Fibroblast of skin of scalp (primary cell): ENCODE measurements at regions not wholly inside any gene's neighbourhood (a gene's known extent, or its start where the extent isn't known, plus 50 kb on each side); places are given as distances from the start of the nearest gene placed in this dataset.
A peak's percentile ranks its signal among the peaks of the same experiment; 100 is the strongest.
"Not testable (repeated sequence)": the region's sequence is repeated elsewhere in the genome, so short reads cannot be mapped to it uniquely, and the experiment has no call there.

Experiments used
- DNase-seq: peaks from one replicate; pipeline ENCODE4 v3.0.0-alpha.2; 2013

DNA sequence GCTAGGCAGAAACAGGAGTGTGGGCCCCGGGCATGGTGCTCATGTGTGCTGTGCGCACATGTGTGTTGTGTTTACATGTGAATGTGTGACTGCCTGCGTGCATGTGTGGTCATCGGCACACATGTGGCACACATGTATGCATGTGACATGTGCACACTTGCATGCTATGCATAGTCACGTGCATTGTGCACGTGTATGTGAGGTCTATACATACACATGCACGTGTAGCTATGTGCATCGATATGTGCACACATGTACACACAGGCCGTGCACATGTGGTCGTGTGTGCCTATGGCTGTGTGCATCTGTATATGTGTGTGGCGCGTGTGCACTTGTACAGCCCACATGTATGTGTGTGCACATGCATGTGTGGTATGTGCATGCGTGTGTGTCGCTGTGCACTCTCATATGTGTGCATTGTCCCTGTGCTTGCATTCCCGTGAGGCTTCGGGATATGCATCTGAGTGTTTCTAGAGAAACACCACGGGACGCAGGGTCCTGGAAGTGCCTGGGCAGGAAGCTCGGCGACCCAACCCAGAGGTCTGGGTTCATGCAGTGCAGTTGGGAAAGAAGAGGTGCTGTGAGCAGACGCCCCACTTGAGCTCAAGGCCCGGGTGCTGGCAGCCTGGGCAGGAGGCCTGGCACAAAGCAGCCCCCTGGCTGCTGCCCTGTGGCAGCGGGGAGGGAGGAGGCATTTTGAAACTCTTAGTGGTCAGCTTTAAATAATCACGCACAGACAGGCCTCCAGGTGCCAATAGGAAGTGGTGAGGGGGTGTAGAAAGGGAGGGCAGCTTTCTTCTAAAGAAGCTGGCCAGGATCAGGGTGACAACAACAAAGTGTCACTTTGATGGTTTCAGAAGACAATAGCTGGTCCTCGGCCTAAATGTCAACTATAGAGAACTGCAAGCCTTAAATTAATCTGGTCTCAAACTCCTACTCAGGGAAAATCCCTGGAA, 410.0 kb upstream of the MGMT start:
- DNase-seq, result no peak

DNA sequence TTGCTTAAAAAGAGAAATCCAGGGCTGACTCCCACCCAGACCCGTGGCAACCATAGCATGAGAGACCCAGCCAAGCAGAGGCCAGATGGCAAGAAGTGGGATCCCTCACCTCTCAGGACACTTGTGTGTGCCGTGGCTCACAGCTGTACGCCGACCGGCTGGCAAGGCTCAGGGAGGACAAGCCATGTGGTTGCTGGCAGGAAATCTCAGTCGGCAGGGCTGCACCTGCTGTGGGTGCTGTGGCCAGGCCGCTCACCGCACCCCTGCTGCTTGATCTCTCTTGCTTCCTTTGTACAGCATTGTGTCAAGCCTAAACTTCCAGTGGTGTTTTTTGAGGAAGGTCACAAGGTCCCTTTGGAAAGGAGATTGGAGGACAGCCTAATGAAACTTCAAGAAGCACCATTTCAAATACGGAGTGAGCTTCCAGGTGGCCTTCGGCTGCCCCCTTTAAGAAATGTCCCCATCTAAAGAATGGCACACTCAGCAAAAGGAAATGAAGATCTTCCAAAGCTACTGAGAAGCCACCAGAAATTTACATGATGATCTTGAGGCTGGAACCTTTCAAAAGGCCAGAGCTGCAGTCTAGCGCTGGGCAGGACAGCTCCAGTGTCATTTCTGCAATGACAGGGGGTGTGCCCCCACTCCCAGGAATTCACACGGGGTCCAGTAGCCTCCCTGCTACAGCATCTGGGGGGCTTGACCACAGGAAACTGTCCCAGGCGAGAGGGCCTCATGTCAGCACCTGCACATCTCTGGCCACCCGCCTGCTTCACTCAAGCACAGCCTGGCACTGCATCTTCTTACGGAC, 409.0 kb upstream of the MGMT start:
- DNase-seq, result no peak

DNA sequence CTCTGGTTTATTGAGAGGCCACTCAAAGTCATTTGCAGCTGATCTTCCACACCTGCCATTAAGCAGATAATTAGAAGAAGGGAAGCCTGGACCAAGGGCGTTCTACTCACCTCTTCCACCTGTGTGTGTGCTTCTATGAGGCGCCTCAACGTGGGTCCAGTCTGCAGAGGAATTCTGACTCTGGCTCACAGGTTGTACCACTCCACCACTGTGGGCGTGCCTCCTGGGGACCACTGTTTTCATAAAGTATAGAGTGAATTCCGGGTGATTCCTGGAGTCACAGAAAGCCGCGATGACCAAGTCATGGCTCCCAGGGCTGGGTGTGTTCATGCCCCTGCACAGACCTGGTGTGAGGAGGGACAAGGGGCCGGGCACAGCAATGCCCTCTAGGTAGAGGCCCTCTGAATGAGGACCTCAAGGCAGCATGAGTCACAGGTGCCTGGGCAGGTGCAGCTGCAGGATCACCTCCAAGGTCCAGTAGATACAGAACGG, 408.3 kb upstream of the MGMT start:
- no peak for DNase-seq

DNA sequence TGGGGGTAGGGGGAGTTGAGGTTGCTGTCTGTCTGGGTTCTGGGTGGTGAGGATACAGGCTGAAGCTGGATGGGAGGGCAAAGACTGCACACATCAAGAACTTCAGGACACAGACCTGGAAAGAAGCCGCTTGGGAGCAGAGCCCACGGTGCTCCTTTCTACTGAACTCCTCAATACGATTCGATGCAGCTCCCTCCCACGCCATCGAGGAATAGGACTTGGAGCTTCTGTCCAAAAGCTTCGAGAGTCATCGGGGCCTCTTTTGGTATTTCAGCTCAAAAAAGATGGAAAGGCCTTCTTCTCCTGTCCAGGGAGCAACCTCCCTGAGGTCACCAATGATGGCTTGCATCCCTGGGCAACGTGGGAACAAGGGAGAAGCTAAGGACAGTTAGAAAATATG, 407.1 kb upstream of the MGMT start:
- no peak for DNase-seq

DNA sequence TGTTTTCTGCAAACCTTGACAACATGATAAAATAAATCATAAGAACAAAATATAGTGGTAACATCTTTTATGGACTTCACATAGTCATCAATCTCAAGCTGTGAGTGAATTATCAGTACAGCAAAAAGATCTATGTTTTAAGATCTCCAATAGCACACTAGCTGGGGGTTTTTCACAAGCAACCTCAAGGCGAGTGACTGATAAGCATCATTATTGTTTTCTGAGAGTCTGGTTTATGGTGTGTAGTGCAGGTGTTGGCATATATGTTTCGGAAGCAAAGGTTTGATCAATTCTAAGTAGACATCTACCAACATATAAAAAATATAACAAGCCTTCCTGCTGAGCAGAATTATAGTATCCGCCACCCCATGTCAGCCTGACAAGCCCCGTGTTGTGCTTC, 403.8 kb upstream of the MGMT start:
- DNase-seq, result no peak

DNA sequence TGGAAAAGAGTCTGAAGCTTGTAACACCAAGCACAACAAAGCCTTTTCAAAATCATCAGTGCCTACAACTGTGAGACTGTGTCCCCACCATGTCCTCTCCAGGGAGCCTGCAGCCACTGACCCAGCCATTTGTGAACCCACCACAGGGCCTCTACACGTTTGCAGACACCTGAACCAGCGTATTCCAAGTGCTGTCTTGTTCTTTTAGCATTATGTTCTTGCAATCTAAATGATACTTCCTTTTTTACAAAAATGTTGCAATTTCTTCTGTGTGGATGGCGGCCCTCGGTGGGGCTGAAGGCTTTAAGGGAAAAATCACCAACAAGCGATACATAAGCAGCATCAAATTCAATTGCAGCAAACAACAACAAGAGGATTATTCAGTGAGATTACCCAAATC, 403.2 kb upstream of the MGMT start:
- no peak for DNase-seq

DNA sequence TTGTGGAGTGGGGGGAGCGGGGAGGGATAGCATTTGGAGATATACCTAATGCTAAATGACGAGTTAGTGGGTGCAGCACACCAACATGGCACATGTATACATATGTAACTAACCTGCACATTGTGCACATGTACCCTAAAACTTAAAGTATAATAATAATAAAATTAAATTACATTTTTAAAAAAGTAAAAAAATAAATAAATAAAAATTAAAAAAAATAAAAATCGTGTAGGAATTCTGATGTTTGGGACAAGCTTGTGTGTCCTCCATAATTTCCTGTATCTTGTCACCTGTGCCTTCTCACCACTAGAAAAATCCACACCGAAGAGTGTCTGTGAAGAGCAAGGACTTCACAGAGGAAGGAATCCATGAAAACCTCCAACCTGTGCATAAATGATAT, 400.5 kb upstream of the MGMT start:
- DNase-seq, result not testable (repeated sequence)

DNA sequence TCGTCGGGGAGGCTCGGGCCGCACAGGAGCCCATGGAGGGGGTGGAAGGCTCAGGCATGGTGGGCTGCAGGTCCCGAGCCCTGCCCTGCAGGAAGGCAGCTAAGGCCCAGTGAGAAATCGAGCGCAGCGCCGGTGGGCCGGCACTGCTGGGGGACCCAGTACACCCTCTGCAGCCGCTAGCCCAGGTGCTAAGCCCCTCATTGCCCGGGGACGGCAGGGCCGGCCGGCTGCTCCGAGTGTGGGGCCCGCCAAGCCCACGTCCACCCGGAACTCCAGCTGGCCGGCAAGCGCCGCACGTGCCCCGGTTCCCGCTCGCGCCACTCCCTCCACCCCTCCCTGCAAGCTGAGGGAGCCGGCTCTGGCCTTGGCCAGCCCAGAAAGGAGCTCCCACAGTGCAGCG, 395.6 kb upstream of the MGMT start:
- DNase-seq, result not testable (repeated sequence)

DNA sequence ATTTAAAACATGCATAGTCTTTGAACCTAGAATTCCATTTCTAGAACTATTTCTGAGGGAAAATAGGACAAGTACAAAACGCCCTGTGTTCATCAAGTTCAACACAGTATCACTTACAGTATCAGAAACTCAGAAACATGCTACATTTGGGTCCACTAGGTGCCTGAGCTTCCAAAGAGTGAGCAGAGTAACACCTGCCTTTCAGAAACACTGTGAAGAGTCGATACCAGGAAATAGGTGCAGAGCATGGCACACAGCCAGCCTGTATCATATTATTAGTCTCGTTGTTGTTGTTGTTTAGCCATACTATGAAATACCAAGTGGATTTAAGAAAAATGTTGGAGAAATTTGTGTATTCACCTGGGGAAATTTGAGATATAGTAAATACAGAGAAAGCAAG, 392.1 kb upstream of the MGMT start:
- no peak for DNase-seq

DNA sequence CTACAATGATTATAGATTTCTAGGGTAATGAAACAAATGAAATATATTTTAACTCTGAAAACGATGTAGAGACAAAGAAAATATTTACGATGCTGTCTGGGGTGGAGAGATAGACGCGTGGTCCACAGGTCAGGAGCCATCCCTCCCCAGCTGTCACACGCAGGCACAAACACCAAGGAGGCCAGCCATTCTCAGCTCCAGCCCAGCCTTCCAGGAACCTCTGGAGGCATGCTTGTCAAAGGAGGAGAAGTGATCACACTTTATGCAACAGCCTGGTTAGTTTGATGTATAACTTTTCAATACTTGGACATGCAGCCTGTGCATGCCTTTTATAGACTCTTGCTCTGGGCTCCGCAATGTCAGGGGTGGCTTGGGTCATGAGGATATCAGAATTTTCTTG, 391.5 kb upstream of the MGMT start:
- no peak for DNase-seq

DNA sequence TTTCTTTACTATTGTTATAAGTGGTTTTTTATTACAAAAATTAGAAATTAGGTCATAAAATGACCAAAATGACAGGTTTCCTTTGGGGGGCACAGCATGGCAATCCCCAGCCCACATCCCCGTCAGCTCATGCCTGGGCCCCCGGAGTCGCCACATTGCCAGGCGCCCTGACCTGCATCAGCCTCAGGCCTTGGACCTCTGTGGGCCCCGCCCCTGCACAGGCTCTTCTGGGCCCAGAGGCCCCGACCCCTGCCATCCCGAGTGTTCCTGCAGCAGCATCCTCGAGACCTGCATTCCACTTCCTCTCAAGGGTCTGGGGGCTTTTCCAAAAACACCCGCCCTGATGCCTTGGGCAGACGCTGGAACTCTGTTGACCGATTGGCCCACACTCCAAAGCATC, 391.1 kb upstream of the MGMT start:
- no peak for DNase-seq

DNA sequence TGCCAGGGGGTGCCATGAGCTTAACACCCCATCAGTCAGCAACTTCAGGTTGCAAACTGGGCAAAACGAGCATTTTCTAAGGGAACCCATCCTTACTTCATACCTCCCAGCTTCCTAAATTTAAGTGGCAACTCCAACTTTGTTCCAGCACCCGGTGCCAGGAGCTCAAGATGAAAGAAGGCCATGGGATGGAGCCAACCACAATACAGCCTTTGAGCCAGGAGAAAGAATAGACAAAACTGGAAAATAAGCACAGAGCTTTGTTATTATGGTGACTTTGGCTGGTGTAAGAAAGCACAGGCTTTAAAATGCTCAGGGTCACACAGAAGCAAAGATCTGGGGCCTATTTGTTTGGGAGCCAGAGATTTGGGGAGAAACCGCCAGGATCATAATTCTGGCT, 388.7 kb upstream of the MGMT start:
- no peak for DNase-seq

DNA sequence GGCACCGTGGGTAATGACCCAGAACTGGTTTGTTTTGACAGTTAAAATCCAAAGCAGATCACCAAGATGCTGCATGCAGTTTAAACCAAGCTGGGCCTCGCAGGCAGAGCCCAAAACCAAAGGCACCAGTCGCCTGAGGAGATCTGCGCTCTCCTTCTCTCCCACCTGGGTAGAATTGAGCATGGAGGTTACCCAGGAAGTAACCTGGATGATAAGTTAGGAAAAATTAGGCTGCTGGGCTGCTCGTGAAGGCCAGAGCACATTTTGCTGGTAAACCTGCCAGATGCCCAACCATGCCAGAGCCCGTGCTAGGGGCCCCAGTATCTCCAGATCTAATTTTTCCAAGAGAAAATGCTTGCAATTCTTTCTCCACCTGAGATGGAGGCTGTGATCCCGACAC, 388.3 kb upstream of the MGMT start:
- DNase-seq, result no peak

DNA sequence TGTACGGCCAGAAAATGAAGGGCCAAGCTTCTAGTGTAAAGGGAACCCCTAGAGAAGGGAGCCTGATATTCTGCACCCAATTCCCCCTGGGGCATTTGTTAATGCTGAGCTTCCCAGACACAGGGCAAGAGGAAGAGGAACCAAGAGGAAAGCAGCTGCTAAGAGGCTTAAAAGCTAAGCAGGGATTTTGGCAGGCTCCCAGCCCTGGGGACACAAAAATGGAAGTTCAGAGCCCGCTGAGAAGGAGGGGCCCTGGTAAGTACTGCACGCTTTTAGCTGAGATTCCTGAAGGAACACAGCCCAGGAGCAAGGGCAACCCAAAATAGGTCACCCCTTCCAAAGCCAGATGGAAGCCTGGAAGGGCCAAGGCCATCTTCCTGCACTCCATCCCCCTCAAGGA, 387.3 kb upstream of the MGMT start:
- DNase-seq, result no peak

DNA sequence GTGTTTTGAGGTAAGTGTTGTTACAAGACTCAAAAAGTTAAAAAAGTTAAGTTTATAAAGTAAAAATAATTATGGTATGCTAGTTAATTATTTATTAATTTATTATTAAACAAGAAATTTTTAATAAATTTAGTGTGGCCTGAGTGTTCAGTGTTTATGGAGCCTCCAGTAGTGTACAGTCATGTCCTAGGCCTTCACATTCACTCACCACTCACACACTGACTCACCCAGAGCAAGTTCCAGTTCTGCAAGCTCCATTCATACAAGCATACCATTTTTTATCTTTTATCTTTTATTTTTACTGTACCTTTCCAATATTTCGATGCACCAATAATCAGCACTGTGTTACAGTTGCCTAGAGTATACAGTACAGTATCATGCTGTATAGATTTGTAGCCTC, 381.2 kb upstream of the MGMT start:
- peak; percentile 17 for DNase-seq

DNA sequence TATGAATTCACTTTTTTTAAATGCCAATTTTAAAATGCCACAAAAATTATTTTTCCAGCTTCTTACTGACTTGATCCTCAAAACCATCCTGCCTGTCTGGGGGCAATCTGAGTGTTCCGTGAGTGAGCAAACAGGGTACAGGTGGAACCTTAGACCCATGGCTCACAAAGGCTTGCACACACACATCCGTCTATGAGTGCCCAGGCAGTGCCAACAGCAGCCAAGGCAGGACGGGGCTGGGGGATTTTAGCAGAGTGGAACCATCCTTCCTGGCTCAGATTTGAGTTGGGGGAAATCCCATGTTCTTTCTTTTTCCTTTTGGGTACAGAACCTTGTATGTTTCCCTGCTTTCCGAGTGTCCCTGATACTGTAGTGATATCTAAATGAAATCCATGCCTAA, 377.7 kb upstream of the MGMT start:
- no peak for DNase-seq

DNA sequence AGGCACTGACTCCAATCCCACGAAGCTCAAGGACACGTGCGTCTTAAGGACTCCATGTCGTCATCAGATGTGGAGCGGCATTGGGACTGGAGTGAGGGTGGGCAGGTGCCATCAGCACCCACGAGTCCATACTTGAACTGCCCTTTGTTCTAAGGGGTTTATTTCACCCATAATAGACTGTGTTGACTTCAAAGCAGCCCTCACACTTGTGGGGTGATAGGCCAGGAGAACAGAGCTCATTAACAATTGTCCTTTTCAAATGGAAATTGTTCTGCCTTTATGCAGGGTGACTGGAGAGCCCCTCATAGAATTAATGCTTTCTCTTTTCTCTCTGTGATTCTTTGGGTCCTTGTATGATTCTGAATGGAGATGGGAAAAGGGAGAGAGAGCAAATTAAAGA, 376.9 kb upstream of the MGMT start:
- DNase-seq, result no peak

DNA sequence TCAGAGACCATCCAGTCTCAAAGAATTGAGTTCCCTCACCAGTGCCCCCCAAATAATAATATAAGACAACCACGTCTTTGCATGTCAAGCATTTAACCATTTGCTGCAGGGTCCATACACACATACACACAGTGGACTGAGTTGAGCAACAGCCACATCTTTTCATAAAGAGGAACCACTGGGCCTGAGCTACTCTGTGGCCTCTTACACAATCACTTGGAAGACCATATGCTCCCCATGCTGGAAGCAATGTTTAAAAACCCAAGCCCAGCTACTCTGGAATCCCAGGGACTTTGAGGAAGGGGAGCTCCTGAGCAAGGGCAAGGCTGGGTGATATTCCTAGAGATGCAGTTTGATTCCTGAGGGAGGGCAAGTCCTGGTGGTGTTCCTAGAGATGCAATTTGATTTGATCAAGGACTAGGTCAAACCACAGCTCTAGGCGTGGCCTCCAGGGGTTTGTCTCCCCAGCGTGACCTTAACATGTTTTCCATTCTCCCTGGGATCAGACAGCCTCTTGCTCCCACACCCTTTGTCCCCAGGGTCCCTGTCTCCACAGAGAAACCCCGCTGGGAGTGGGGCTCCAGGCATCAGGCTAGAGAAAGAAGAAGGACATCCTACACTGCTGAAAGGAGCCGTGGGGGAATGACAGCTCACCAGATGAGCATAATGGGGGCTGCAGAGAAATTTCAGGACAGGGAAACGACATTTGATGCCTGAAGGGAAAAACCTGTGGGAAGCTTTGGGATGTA, 376.2 kb upstream of the MGMT start:
- DNase-seq, result no peak

DNA sequence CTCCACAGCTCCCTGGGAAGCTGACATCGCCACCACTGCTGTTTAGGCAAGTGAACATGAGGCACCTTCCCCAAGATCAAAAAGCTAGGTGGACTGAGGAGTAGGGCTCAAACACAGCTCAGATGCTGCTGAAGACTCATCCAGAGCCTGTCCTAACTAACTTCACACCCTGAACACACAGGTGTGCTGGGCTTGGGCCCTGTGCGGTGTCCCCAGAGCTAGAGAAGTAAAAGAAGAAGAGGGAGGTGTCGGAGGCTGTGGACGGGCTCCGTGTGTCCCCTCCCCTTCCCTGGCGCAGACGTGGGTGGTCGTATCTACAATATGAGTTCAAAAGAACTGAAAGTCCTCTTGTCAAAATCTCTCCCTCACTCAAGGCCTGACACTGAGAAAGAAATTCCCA, 373.4 kb upstream of the MGMT start:
- no peak for DNase-seq

DNA sequence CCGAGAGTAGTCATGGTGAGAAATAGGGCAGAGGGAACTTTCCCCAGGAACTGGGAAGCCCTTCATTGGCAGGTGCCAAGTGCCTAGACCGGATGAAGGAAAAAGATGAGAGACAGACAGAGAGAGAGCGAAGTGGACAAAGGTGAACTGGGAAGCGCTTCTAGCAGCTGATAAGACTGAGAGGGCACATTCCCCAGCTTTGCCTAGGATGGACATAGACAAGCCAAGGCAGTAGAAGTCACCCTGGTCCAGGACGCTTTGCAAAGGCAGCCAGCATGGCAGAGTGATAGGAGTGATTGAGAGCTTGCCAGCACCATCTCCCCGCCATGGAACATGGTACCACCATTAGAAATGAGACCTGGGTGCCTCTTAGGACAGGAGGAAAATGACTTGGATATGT, 372.8 kb upstream of the MGMT start:
- DNase-seq, result no peak

DNA sequence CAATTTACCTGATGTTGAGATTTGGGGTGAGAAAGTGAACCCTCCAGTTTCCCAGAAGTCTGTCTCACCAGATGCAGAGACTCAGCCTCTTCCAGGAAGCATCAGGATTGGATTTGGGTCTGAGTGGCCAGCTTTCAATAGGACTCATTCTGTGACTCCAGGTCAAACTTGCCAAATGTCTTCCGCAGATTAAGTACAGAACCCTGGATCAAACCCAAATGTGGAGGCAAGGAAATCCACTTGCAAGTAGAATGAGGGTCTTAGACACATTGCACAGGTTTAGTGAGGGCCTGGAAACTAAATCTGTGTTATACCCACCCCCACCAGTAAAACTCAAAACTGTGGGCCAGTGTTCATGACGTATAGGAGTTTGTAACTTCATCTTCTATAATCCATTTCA, 372.2 kb upstream of the MGMT start:
- no peak for DNase-seq

DNA sequence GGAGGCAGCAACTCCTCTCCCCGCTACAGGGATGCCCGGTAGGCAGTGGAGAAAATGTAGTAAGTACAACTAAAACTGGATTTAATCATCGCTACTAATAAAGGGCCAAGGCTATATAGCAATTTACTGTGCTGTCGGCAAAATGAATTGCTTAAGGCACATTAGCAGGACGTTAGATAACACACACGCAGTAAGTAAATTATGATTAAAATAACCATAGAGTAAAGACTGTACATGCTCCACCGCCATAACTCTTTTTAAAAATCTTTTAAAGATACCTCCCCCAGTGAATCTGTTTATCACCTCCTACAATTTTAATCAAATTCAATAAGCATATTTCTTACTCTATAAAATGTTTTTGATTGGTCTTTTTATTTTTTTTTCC, 371.4 kb upstream of the MGMT start:
- no peak for DNase-seq
